Endothelial cell of umbilical vein (primary cell): ENCODE measurements at regions not wholly inside any gene's neighbourhood (a gene's known extent, or its start where the extent isn't known, plus 50 kb on each side); places are given as distances from the start of the nearest gene placed in this dataset.

Source experiments
- EZH2 ChIP-seq: IDR thresholded peaks from 2 replicates; pipeline ENCODE4 v1.6.1; 2012; ENCODE audit warnings: borderline replicate concordance, low read depth, mild to moderate bottlenecking, moderate library complexity, low read length, inconsistent platforms; ENCODE audit not compliant: severe bottlenecking
- FOS ChIP-seq: IDR thresholded peaks from 2 replicates; pipeline ENCODE4 v1.6.1; 2011; ENCODE audit warnings: mild to moderate bottlenecking, low read length, moderate library complexity, borderline replicate concordance; ENCODE audit not compliant: insufficient read depth
- MYC ChIP-seq: IDR thresholded peaks from one replicate; pipeline ENCODE4 v1.6.1; 2011; ENCODE audit warnings: mild to moderate bottlenecking, low read depth, low read length
- POLR2A ChIP-seq: IDR thresholded peaks from 2 replicates; pipeline ENCODE4 v1.6.1; 2012; ENCODE audit warnings: low read depth, mild to moderate bottlenecking, control low read depth, low read length
- POLR2AphosphoS5 ChIP-seq: IDR thresholded peaks from 2 replicates; pipeline ENCODE4 v1.6.1; 2012; ENCODE audit warnings: low read depth, mild to moderate bottlenecking, control low read depth, low read length, moderate library complexity; ENCODE audit not compliant: insufficient read depth
- TF ChIP-seq, protein P1 (sequence below), 2 donors: IDR thresholded peaks; 1 replicate in 1 of 2; 2 replicates in 1 of 2; pipeline ENCODE4 v1.5.1; 2011; ENCODE audit warnings: low read length in 2 of 2, mild to moderate bottlenecking in 2 of 2, moderate library complexity in 2 of 2, control low read depth in 1 of 2, inconsistent platforms in 1 of 2, low read depth in 1 of 2; ENCODE audit not compliant: insufficient read depth in 1 of 2; ENCODE audit errors: extremely low read depth in 1 of 2
- TF ChIP-seq, protein P2 (sequence below): IDR thresholded peaks from 2 replicates; pipeline ENCODE4 v1.6.1; 2011; ENCODE audit not compliant: insufficient read depth, insufficient read length

DNA sequence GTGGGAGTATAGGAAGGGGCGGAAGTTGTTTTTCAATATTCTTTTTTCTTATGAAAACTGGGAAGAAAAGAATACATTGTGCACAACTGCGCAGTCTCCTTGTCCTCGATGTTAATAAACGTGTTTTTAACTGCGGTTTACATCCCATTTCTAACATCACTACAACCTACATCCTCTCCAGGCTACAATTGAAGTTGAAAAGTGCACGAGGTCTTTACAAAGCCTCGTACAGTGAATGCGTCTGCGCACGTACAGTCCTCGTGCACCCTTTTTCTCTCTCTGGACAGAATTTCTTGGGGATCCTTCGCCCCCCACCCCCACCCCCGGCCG lies 102.4 kb downstream of the WT1 start:
- TF ChIP-seq, protein P1, sequence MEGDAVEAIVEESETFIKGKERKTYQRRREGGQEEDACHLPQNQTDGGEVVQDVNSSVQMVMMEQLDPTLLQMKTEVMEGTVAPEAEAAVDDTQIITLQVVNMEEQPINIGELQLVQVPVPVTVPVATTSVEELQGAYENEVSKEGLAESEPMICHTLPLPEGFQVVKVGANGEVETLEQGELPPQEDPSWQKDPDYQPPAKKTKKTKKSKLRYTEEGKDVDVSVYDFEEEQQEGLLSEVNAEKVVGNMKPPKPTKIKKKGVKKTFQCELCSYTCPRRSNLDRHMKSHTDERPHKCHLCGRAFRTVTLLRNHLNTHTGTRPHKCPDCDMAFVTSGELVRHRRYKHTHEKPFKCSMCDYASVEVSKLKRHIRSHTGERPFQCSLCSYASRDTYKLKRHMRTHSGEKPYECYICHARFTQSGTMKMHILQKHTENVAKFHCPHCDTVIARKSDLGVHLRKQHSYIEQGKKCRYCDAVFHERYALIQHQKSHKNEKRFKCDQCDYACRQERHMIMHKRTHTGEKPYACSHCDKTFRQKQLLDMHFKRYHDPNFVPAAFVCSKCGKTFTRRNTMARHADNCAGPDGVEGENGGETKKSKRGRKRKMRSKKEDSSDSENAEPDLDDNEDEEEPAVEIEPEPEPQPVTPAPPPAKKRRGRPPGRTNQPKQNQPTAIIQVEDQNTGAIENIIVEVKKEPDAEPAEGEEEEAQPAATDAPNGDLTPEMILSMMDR (IDR thresholded peaks at IDR 0.05; ENCODE audit: extremely low read depth in 1 of 2, insufficient read depth in 1 of 2, low read depth in 1 of 2, low read length in 2 of 2): no peak
- TF ChIP-seq POLR2AphosphoS5: no peak
- TF ChIP-seq FOS: no peak
- TF ChIP-seq POLR2A: no peak
- TF ChIP-seq MYC: no peak
- TF ChIP-seq EZH2: no peak
- TF ChIP-seq, protein P2, sequence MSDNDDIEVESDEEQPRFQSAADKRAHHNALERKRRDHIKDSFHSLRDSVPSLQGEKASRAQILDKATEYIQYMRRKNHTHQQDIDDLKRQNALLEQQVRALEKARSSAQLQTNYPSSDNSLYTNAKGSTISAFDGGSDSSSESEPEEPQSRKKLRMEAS: no peak
